Parathyroid adenoma (tissue), 2 donors: ENCODE measurements at regions not wholly inside any gene's neighbourhood (a gene's known extent, or its start where the extent isn't known, plus 50 kb on each side); places are given as distances from the start of the nearest gene placed in this dataset.
"Not testable (repeated sequence)": the region's sequence is repeated elsewhere in the genome, so short reads cannot be mapped to it uniquely, and the experiment has no call there.

Source experiments
- H2AFZ ChIP-seq: fragments of 300-600 bp; sonication (generic); one replicate; pipeline ENCODE4 v1.7.0; 2017; ENCODE audit warnings: antibody characterized with exemption, mild to moderate bottlenecking
- H3K27ac ChIP-seq: fragments of 300-600 bp; sonication (generic); one replicate; pipeline ENCODE4 v1.7.0; 2017
- H3K27me3 ChIP-seq: fragments of 300-600 bp; sonication (generic); one replicate; pipeline ENCODE4 v1.7.0; 2017; ENCODE audit warnings: low read length; ENCODE audit not compliant: control insufficient read depth, insufficient read depth
- H3K36me3 ChIP-seq: fragments of 300-600 bp; sonication (generic); one replicate; pipeline ENCODE4 v1.7.0; 2017; ENCODE audit warnings: low read length; ENCODE audit not compliant: control insufficient read depth, insufficient read depth
- H3K4me1 ChIP-seq: fragments of 300-600 bp; sonication (generic); one replicate; pipeline ENCODE4 v1.7.0; 2017; ENCODE audit warnings: control low read depth
- H3K4me2 ChIP-seq: fragments of 300-600 bp; sonication (generic); one replicate; pipeline ENCODE4 v1.7.0; 2017; ENCODE audit warnings: low read length
- H3K4me3 ChIP-seq: fragments of 300-600 bp; sonication (generic); one replicate; pipeline ENCODE4 v1.7.0; 2017; ENCODE audit warnings: low read depth, low read length
- H3K79me2 ChIP-seq: fragments of 300-600 bp; sonication (generic); one replicate; pipeline ENCODE4 v1.7.0; 2017; ENCODE audit warnings: control low read depth
- H3K9ac ChIP-seq: fragments of 300-600 bp; sonication (generic); one replicate; pipeline ENCODE4 v1.7.0; 2017; ENCODE audit warnings: mild to moderate bottlenecking
- H3K9me3 ChIP-seq: fragments of 300-600 bp; sonication (generic); one replicate; pipeline ENCODE4 v1.7.0; 2017; ENCODE audit warnings: low read length; ENCODE audit not compliant: control insufficient read depth
- CTCF ChIP-seq: fragments of 300-600 bp; sonication (generic); IDR thresholded peaks from one replicate; pipeline ENCODE4 v1.7.0; 2017; ENCODE audit warnings: antibody characterized with exemption, mild to moderate bottlenecking
- donor health status: primary hyperparathyroidism.

GRCh38 chr20:7798176-7798575, 142.1 kb downstream of the HAO1 start:
- H3K9ac ChIP-seq: no peak overlapping the region
- H3K9me3 ChIP-seq: no peaks in the 10 kb centered on the region
- no peaks in the 10 kb centered on the region for H3K79me2 ChIP-seq
- no peak for TF ChIP-seq CTCF
- no peaks in the 10 kb centered on the region for H3K36me3 ChIP-seq
- H2AFZ ChIP-seq: no peak overlapping the region
- no peak overlapping the region for H3K27ac ChIP-seq
- H3K4me1 ChIP-seq: no peaks in the 10 kb centered on the region
- H3K4me3 ChIP-seq: no peak overlapping the region
- H3K4me2 ChIP-seq: no peak overlapping the region
- no peaks in the 10 kb centered on the region for H3K27me3 ChIP-seq

- no peak for TF ChIP-seq CTCF
Observed at GRCh38 chr20:7799862-7800261, 140.4 kb downstream of the HAO1 start.

GRCh38 chr20:7803411-7804151, 136.7 kb downstream of the HAO1 start:
- H3K79me2 ChIP-seq: not testable (repeated sequence)

More at GRCh38 chr20:7799862-7800261, 140.4 kb downstream of the HAO1 start:
- no peaks in the 10 kb centered on the region for H3K27me3 ChIP-seq
- H3K36me3 ChIP-seq: no peaks in the 10 kb centered on the region
- no peak overlapping the region for H2AFZ ChIP-seq
- no peaks in the 10 kb centered on the region for H3K9me3 ChIP-seq
- no peak overlapping the region for H3K27ac ChIP-seq
- H3K4me1 ChIP-seq: no peaks in the 10 kb centered on the region
- no peaks in the 10 kb centered on the region for H3K79me2 ChIP-seq
- no peak overlapping the region for H3K4me3 ChIP-seq
- no peak overlapping the region for H3K4me2 ChIP-seq
- H3K9ac ChIP-seq: no peak overlapping the region

GRCh38 chr20:7806831-7807230, 133.4 kb downstream of the HAO1 start:
- no peaks in the 10 kb centered on the region for H3K9me3 ChIP-seq
- no peaks in the 10 kb centered on the region for H3K4me1 ChIP-seq
- no peak overlapping the region for H3K4me3 ChIP-seq
- no peak overlapping the region for H3K4me2 ChIP-seq
- no peak overlapping the region for H2AFZ ChIP-seq
- TF ChIP-seq CTCF: no peak
- H3K9ac ChIP-seq: no peak overlapping the region
- no peaks in the 10 kb centered on the region for H3K36me3 ChIP-seq
- H3K79me2 ChIP-seq: no peaks in the 10 kb centered on the region
- no peak overlapping the region for H3K27ac ChIP-seq
- H3K27me3 ChIP-seq: no peaks in the 10 kb centered on the region

More at GRCh38 chr20:7803411-7804151, 136.7 kb downstream of the HAO1 start:
- not testable (repeated sequence) for H3K9me3 ChIP-seq, H3K27me3 ChIP-seq, H3K4me2 ChIP-seq, H3K27ac ChIP-seq, H3K4me3 ChIP-seq, H3K9ac ChIP-seq, H2AFZ ChIP-seq, H3K4me1 ChIP-seq, H3K36me3 ChIP-seq

GRCh38 chr20:7817286-7817685, 123.0 kb downstream of the HAO1 start:
- TF ChIP-seq CTCF: no peak

More at GRCh38 chr20:7817286-7817685, 123.0 kb downstream of the HAO1 start:
- Histone ChIP-seq H3K36me3 (no peaks in the 10 kb centered on the region), H2AFZ (no peak overlapping the region), H3K4me2 (no peak overlapping the region), H3K9ac (no peak overlapping the region), H3K27ac (no peak overlapping the region), H3K4me3 (no peak overlapping the region), H3K4me1 (no peaks in the 10 kb centered on the region), H3K9me3 (no peaks in the 10 kb centered on the region), H3K79me2 (no peaks in the 10 kb centered on the region), H3K27me3 (no peaks in the 10 kb centered on the region)
